ENCODE measurements at regions not wholly inside any gene's neighbourhood (a gene's known extent, or its start where the extent isn't known, plus 50 kb on each side); places are given as distances from the start of the nearest gene placed in this dataset.

DNA sequence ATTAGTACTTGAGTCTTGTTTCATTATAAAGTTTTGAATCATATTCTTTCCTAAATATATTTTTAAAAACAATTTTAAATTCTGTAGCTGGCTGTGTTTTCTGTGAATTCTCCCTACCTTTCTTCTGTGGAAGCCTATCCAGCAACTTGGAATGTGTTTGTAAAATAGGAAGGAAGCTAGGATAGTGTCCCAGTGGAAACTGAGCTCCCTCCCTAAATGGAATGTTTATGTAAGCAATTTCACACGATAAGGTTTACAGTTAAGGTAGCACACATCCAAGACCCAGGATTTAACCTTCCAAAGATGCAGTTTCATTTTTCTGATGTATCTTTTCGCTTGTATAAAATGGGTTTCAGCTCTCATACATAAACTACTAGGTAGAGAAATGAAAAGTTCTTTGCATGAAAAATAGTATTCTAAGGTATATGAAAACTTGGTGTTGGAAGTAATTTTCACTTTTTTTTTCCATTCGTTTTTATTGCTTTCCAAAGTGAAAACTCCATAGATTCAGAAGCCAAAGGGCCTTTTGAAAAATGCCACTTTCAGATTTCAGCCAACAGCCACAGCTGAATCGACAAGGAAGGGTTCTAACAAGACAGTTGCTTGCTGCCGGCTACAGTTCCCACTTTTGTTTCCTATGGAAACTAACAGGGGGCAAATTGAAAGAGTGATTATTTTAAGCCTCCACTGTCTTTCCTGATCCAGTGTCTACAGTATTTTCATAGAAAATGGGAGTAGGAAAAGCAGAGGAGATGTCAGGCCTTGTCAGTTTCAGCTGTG, 405.1 kb upstream of the POU3F3 start:
- no peak for DNase-seq
- TF ChIP-seq GATA1 (IDR thresholded peaks at IDR 0.05; ENCODE audit: low read depth, low read length) (no peak), POLR2A (IDR thresholded peaks at IDR 0.05; ENCODE audit: low read length) (no peak)

DNA sequence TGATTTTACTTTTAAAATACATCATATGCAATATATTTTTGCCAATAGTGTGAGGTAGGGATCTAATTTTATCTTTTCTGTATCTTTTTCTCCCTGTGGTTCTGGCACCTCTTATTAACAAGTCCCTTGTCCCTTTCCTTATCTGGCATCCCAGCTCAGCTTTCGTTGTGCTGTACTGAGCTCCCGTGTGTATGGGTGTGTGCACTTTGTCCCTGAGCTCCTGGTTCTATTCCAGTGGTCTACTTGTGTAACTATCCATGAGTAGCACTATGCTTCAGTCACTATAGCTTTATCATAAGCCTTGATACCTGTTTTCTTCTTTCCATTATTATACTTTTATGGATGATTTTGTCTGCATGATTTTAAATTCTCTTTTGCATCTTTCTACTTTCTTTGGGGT, 401.4 kb upstream of the POU3F3 start:
- no peak for TF ChIP-seq POLR2A (IDR thresholded peaks at IDR 0.05; ENCODE audit: low read length)
- TF ChIP-seq GATA1 (IDR thresholded peaks at IDR 0.05; ENCODE audit: low read depth, low read length) = no peak
- DNase-seq = no peak

- TF ChIP-seq GATA1 (IDR thresholded peaks at IDR 0.05; ENCODE audit: low read depth, low read length) (no peak), POLR2A (IDR thresholded peaks at IDR 0.05; ENCODE audit: low read length) (no peak)
- no peak for DNase-seq
Measured at GRCh38 chr2:104462731-104463130, 391.2 kb upstream of the POU3F3 start.

DNA sequence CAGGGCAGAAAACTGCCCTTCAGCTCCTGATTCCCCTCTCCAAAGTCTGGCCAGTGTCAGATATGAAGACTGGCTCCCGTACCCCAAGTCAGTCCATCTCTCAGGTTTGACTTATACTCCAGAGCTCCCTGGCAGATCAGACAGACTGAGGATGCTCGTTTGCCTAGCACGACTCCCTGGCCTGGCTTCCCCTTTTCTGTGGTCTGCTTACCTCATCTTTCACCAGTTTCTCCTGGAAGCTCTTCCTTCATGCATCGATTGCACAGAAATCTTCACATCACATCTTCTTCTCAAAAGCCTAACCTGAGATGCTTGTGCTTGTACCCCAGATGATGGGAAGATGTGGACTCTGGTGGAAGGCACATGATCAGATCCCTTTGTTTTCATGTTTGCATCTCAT, 387.9 kb upstream of the POU3F3 start:
- no peak for DNase-seq
- TF ChIP-seq POLR2A (IDR thresholded peaks at IDR 0.05; ENCODE audit: low read length) = no peak
- no peak for TF ChIP-seq GATA1 (IDR thresholded peaks at IDR 0.05; ENCODE audit: low read depth, low read length)

GRCh38 chr2:104468846-104469245, 385.1 kb upstream of the POU3F3 start:
- TF ChIP-seq GATA1 (IDR thresholded peaks at IDR 0.05; ENCODE audit: low read depth, low read length) (no peak), POLR2A (IDR thresholded peaks at IDR 0.05; ENCODE audit: low read length) (no peak)

DNA sequence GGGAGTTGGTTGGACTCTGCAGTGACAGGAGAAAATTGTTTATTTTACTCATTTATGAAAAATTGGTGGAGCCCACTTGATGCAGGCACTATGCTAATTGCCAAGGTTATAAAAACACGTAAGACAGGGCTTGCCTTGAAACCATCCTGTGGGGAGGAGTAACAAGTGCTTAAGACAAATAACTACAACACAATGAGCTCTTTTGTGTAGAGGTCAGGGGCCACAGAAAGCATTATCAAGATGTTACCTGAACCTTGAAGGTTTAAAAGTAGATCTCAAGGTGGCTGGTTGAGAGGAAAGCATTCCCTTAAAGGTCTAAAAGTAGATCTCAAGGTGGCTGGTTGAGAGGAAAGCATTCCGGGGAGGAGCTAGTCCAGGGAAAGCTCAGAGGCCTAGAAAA, 381.8 kb upstream of the POU3F3 start:
- TF ChIP-seq GATA1 (IDR thresholded peaks at IDR 0.05; ENCODE audit: low read depth, low read length) (no peak), POLR2A (IDR thresholded peaks at IDR 0.05; ENCODE audit: low read length) (no peak)
- no peak for DNase-seq

More at GRCh38 chr2:104468846-104469245, 385.1 kb upstream of the POU3F3 start:
- no peak for DNase-seq

DNA sequence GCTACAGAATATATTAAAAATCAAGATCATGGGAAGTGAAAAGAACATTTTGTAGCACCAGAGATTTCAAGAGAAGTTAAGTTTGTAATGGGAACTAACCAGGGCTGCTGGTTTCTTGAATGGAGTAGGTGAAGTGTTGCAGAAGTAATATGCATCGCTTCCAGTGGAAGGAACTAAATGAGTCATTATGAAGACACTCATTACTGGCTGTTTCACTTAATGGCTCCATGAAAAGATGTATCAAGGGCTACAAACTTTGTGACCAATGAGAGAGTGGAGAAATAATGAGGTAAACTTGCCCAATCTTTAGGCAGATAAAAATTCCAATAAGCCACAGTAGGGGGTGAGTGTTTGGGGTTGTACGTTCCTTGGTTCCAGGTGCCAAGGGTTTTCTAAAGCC, 380.4 kb upstream of the POU3F3 start:
- no peak for DNase-seq
- no peak for TF ChIP-seq GATA1 (IDR thresholded peaks at IDR 0.05; ENCODE audit: low read depth, low read length)
- TF ChIP-seq POLR2A (IDR thresholded peaks at IDR 0.05; ENCODE audit: low read length) = no peak

DNA sequence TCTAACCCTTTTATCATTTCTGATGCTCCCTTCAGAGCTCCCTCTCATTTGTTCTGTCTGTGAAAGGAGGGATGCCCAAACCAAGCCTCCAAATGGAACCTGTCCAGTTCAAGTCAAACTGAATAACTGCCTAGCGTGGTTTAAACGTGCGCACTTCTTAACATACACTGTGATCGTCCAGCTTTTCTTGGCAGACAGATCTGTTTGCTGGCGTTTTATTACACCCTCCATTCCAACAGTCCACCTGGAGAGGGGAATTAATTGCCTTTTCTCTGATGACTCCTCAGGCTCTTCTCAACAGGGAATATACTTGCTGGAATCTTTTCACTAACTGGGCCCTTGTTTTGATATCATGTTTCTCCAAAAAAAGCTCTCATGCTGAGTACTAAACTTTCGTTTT, 379.2 kb upstream of the POU3F3 start:
- DNase-seq = no peak
- TF ChIP-seq GATA1 (IDR thresholded peaks at IDR 0.05; ENCODE audit: low read depth, low read length) = no peak
- TF ChIP-seq POLR2A (IDR thresholded peaks at IDR 0.05; ENCODE audit: low read length) = no peak

- no peak for TF ChIP-seq GATA1 (IDR thresholded peaks at IDR 0.05; ENCODE audit: low read depth, low read length)
- no peak for TF ChIP-seq POLR2A (IDR thresholded peaks at IDR 0.05; ENCODE audit: low read length)
Measured at GRCh38 chr2:104476075-104476474, 377.8 kb upstream of the POU3F3 start.

DNA sequence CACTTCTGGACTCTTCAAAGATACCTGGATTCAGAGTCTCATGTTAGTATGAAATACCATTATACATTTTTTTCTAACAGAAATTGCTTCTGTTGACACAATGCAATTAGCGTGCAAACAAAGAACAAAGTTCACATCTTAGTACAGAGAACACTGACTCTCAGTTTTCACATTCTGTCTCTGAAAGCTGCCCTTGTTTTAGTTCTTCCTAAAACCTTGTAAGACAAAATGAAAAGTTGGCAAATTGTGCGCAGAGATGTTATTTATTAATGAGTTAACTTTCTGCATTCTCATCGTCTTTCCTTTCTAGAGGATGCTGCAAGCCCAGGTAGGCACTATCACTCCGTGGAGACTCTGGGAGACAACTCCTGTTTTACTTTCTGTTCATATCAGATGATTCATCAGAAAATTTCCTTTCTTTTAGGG, 377.3 kb upstream of the POU3F3 start:
- DNase-seq = no peak
- TF ChIP-seq GATA1 (IDR thresholded peaks at IDR 0.05; ENCODE audit: low read depth, low read length) (no peak), POLR2A (IDR thresholded peaks at IDR 0.05; ENCODE audit: low read length) (no peak)

More at GRCh38 chr2:104476075-104476474, 377.8 kb upstream of the POU3F3 start:
- DNase-seq = no peak

GRCh38 chr2:104481341-104481740, 372.6 kb upstream of the POU3F3 start:
- TF ChIP-seq POLR2A (IDR thresholded peaks at IDR 0.05; ENCODE audit: low read length) = no peak
- no peak for TF ChIP-seq GATA1 (IDR thresholded peaks at IDR 0.05; ENCODE audit: low read depth, low read length)

GRCh38 chr2:104487366-104487765, 366.5 kb upstream of the POU3F3 start:
- no peak for DNase-seq
- TF ChIP-seq POLR2A (IDR thresholded peaks at IDR 0.05; ENCODE audit: low read length) = no peak

More at GRCh38 chr2:104481341-104481740, 372.6 kb upstream of the POU3F3 start:
- DNase-seq = no peak

GRCh38 chr2:104493698-104494097, 360.2 kb upstream of the POU3F3 start:
- no peak for TF ChIP-seq GATA1 (IDR thresholded peaks at IDR 0.05; ENCODE audit: low read depth, low read length)
- TF ChIP-seq POLR2A (IDR thresholded peaks at IDR 0.05; ENCODE audit: low read length) = no peak
- no peak for DNase-seq

DNA sequence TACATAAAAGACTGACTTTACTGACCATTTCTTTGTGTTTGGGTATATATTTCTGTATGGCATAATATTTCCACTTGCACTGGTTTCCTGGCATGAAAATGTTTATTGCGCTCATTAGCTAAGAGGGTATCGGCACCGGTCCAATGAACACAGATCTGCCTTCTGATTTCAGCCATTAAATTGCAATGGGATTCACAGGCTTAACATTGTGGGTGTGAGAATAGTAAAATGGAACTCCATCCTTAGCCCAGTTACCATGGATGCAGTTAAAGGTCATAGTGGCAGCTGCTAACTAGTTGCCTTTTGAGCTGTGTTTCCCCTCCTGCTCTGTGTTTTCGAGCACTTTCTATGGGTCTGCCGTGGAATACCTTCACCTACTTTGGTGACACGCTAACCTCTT, 352.6 kb upstream of the POU3F3 start:
- TF ChIP-seq POLR2A (IDR thresholded peaks at IDR 0.05; ENCODE audit: low read length) = no peak
- no peak for DNase-seq

DNA sequence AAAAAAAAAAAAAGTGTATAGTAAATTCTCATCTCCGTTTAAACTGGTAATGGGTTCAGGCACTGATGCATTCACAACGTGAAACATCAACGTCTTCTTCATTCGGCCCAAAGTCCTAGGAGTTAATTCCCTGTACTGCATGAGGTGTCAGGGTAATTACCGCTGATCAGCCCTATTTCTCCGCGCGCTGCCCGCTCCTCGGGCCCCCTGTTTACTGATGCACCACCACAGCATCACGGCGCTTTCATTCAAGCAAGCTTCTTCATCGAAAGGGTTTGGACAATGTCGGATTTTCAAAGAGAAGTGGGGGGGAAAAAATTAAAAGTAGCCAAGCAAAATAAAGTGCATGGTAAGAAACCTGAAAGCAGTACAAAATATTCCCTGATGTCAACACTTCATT, 352.0 kb upstream of the POU3F3 start:
- no peak for TF ChIP-seq POLR2A (IDR thresholded peaks at IDR 0.05; ENCODE audit: low read length)
- no peak for TF ChIP-seq GATA1 (IDR thresholded peaks at IDR 0.05; ENCODE audit: low read depth, low read length)
- no peak for DNase-seq
